Right ventricle myocardium inferior (tissue), 1 donor: ENCODE measurements at regions not wholly inside any gene's neighbourhood (a gene's known extent, or its start where the extent isn't known, plus 50 kb on each side); places are given as distances from the start of the nearest gene placed in this dataset.
A peak's percentile ranks its signal among the peaks of the same experiment; 100 is the strongest.

Experiments used
- ATAC-seq: fragments of 200-7000 bp; cut with Tn5 transposase; one replicate; pipeline ENCODE4 v1.9.1; 2020; ENCODE audit warnings: mild to moderate bottlenecking, moderate library complexity
- DNase-seq: peaks from one replicate; pipeline ENCODE4 v3.0.0; 2021; ENCODE audit errors: missing footprints
- intact Hi-C: fragments of 100-400 bp; cut with DNase I; formaldehyde crosslinking; loops from one replicate; pipeline ENCODE4 v1.11.0; 2022
- donor health status: DM: no; HTN: yes; CAD: no; lungs with severe emphysema.

DNA sequence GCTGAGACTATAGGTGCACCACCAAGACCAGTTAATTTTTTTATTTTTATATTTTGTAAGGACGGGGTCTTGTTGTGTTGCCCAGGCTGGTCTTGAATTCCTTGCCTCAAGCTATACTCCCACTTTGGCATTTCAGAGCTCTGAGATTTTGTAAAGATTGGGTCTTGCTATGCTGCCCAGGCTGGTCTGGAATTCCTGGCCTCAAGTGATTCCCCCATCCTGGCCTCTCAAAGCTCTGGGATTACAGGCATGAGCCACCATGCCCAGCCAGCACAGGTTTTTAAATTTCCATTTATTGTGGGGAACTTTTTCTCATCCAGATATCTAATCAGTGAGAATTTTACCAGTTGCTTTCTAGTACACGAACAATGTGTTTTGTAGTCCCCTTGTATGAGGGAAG is 156.1 kb upstream of the VLDLR start:
- DNase-seq (no peak), ATAC-seq (no peak)
- intact Hi-C loops = no loop called here

DNA sequence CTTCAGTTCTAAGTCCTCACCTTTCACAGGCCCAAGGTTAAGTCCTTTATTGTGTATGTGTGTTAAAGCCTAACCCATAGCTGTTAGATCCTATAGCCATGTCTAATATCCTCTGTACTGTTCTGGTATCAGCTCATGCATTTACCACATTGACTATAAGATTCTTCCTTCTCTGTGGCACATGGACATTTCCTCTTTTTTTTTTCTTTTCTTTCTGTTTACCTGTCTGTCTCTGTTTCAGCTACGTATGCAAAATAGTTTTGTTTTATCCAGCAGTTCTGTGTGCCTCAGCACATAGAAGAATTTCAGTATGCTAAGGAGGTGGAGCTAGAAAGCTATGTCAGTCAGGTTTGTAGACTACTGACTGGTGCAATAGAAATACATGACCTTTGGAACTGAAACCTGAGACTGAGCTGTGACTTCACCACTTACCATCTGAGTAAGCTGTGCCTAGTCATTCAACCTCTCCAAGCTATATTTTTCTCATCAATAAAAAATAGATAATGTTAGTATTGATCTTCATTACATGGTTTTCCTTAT is 155.6 kb upstream of the VLDLR start:
- intact Hi-C loops = no loop called here
- DNase-seq (no peak), ATAC-seq (no peak)

DNA sequence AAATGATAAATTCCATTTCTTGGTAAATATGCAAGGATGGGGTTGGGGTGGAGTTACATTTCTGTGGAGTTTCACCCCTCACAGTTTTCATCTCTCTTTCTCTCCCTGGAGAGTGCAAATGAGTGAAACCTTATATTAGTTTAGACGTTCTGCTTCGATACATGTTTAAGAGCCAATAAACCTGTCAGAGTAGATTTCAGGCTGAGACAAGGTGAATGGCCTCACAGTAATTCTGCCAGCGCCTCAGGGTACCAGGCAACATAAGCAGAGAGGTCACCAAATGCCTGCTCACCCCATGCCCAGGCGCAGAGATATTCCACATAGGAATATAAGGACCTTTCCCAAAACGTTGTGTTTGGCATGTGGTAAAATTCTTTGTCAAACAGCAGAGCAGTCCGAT is 154.9 kb upstream of the VLDLR start:
- DNase-seq (no peak), ATAC-seq (no peak)
- intact Hi-C loops = no loop called here

DNA sequence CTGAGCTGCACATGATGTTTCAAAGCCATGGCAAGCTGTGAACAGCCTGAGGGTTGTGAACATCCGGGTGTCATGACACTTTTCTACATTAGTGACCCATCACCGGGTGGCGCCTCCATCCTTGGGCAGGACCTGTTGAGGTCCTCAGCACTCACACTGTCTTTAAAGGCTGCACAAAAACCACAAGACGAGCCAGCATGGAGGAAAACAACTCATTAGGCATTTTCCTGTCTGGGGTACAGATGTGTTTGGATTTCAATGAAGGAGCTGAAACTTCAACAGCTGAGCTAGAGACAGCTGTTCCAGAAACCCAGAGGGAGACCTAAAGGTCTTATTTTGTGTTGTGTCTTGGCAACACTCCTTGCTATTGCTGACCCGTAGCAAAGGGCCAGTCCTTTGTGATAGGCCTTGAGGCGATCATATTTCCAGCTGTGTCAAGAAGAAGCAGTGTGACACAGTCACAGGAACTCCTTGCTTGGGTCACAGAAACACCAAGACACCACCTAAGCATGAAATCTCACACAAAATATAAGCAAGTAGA is 151.8 kb upstream of the VLDLR start:
- peak; percentile 93 for ATAC-seq
- peak; percentile 50 for DNase-seq
- intact Hi-C loops = no loop called here

DNA sequence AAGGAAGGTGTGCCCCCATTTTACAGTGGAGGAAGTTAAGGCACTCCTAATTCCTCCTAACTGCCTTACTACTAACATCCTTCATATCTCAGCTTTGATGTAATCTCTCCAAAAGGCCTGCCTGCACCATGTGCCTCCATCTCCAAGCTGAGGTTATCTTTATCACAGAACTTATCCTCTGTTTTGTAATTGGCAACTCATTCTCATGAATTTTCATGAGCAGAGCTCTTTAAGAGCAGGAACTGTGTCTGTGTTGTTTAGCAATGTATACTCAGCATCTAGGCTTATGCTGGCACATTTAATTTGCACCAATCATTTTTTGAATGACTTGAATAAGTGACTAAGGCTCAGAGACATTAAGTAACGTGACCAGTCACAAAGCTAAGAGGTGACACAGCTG is 147.9 kb upstream of the VLDLR start:
- ATAC-seq (no peak), DNase-seq (no peak)
- intact Hi-C loops = no loop called here

DNA sequence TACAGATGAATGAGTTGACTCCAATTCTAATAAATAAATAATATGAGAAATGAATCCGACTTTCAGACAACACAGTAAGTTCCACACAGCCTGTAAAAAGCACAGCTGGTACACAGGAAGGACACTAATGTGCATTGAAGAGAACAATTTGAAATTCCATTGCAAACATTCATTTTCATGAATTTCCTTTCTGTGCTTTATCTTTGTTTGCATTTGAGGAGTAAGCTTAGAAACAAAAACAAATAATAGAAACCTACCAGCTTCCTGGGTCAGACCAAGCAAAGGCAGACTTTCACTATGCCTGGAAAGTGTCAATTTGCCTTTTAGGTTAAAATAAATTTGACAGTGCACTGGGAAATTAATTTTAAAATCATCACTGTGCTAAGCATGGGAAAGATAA is 143.8 kb upstream of the VLDLR start:
- no peak for DNase-seq
- intact Hi-C loops = no loop called here
- no peak for ATAC-seq

DNA sequence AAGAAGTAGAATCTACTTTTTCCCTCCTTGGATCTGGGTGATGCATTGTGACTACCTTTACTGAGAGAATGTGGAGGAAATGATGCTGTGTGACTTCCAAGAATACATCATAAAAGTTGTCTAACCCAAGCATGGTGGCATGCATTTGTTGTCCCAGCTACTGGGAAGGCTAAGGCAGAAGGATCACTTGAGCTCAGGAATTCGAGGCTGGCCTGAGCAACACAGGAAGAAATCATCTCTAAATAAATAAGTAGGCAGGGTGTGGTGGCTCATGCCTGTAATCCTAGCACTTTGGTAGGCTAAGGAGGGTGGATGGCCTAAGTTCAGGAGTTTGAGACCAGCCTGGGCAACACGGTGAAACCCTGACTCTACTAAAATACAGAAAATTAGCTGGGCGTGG is 143.2 kb upstream of the VLDLR start:
- DNase-seq (no peak), ATAC-seq (no peak)
- intact Hi-C loops = no loop called here

DNA sequence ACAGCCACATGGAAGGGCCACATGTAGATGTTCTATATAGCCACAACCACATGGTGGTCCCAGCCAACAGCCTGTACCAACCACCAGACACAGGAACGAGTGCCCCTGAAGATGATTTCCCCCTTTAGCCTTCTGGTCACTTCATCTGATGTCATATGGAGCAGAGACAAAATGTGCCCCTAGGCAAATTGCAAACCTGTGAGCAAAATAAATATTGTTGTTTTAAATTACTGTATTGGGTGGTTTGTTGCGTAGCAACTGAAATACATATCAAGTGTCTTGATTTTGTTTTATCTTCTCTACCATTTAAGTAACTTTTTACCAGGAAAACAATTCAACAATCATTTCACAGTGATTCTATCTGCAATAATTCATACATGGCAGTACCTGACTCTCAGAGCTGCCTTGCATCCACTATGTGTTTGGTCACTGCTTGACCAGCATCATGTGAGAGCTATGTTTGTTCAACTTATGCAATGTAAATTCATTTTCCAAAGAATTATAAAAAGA is 142.5 kb upstream of the VLDLR start:
- ATAC-seq (no peak), DNase-seq (no peak)
- intact Hi-C loops = no loop called here

DNA sequence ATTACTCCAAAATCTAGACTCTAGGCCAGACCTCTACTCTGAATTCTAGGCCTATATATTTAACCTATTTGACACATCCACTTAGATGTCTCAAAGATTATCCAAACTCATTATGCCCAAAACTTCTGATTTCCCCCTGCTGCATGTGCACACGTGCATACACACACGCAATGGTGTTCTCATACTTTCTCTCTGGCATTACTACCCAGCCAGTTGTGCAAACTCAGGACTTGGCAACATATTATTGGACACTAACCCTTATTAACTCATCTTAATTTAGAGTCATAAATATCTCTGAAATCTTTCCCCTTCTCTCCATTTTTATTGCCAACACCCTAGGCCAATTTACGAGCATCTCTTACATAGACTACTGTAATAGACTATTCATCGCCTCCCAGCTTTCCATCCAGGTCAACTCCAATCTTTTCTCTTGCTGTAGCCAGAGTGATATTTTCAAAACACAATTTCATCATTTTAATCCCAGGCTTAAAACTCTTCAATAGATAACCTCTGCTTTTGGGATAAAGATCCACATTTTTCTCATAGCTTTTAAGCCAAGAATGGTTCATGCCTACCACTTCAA is 141.2 kb upstream of the VLDLR start:
- DNase-seq = no peak
- ATAC-seq = peak; percentile 78
- intact Hi-C loops = no loop called here

DNA sequence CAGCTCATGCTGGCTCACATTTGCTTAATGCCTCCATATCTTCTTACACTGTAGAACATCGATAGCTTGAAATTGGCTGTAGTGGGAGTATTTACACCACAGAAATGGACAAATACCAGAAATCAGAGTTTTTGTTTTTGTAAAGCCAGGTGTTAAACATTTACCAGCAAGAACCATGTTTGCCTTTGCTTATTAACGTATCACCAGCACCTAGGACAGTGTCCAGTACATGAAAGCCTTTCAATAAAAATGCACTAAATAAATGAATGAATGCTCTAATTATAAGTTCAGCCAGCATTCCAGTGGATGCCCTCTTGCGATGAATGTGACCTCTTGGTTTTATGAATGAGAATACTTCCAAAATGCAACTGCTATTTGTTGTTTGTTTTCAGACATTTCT is 140.4 kb upstream of the VLDLR start:
- ATAC-seq (no peak), DNase-seq (no peak)

DNA sequence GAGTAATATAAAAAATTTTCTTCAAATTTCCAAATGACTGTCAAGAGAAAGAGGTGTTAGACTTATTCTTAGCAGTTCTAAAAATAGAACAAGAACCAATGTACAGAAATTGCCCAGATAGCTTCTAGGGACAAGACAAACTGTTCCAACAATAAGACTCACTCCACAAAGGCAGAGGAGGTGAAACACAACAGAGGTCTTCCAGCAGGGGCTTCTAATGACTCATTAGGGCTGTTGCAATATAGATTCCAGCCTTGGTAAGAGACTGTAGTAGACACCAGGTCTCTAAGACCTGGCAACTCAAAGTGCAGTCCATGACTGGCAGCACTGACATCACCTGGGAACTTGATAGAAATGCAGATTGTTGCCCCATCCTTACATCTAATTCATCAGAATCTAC is 134.6 kb upstream of the VLDLR start:
- no peak for DNase-seq
- ATAC-seq = peak; percentile 35
- intact Hi-C loops = loop anchor here (5.0 kb wide), 3 partner anchors 60 to 315 kb away; partner anchors contain the start of gene VLDLR

More for the DNA sequence above, 140.4 kb upstream of the VLDLR start:
- intact Hi-C loops = no loop called here

DNA sequence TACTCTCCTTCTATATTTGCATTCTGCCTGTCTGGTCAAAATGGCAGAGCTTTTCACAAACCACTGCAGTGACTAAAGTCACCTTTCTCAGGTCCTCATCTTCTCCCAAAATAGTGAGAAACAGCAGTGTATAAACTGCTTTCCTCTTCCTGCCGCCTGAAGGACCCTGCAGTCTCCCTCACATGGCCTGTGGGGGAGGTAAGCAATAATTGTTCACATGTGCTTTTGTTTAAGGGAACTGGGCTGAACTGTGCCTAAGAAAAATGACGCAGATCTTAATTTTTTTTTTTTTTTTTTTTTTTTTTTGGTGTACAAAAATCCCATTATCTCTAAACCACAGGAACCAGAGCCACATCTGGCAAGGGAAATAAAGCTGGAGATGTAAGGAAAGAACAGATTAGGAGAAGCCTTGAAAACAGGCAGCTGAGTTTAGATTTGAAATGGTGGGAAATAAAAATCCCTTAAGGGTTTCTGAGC is 131.7 kb upstream of the VLDLR start:
- DNase-seq (no peak), ATAC-seq (peak; percentile 85)
- intact Hi-C loops = loop anchor here (5.0 kb wide), 5 partner anchors 63 to 358 kb away; partner anchors contain the start of gene VLDLR

DNA sequence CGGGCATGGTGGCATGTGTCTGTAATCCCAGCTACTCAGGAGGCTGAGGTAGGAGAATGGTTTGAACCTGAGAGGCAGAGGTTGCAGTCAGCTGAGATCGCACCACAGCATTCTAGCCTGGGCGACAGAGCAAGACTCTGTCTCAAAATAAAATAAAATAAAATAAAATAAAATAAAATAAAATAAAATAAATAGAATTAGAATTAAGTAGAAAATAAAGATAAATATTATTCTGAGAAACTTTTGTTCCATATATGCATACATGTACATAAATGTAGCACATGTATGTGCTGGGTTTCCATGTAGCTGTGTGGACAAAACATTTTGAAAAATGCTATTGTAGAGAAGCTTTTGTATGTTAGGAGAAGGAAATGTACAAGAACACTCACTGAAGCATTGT is 129.4 kb upstream of the VLDLR start:
- intact Hi-C loops = loop anchor here (5.0 kb wide), 2 partner anchors 65 to 360 kb away; no protein-coding TSS in a partner anchor
- no peak for DNase-seq
- no peak for ATAC-seq

DNA sequence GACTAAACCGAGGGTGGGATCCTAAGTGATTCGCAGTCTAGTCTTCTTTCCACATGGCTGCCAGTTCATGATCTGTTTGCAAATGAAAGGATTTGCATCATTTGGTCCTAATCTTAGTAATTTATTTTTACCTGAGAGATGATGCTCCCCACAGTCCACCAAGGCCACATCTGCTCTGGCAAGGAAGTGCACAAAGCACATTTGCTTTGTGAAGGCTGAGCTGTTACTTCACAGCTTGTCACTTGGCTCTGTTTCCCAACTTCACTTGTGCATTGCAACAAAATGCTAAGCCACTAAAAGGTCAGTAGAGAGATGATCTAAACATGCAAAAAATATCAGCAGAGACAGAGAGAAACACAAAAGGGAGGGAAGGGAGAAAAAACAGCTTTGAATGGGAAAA is 128.5 kb upstream of the VLDLR start:
- no peak for DNase-seq
- intact Hi-C loops = loop anchor here (5.0 kb wide), 2 partner anchors 64 to 361 kb away; no protein-coding TSS in a partner anchor
- ATAC-seq = peak; percentile 51

DNA sequence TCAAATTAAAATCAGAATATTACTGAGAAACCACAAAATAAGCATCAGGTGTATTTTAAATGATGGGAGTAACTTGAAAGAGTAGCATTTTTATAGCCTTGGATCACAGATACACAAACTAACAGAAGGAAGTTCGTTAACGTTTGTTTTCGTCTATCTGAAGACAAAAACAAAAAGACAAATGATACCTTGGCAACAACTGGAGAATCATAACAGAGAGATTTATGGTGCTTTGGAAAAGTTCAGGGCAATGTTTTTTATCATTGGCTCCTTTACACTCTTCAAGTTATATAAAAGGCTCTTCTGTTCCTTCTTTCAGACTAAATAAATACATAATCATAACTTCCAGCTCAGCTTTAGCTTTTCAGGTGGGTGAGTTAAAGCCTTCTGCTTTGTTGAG is 128.1 kb upstream of the VLDLR start:
- no peak for DNase-seq
- ATAC-seq = no peak
- intact Hi-C loops = loop anchor here (5.0 kb wide), 2 partner anchors 64 to 361 kb away; no protein-coding TSS in a partner anchor

DNA sequence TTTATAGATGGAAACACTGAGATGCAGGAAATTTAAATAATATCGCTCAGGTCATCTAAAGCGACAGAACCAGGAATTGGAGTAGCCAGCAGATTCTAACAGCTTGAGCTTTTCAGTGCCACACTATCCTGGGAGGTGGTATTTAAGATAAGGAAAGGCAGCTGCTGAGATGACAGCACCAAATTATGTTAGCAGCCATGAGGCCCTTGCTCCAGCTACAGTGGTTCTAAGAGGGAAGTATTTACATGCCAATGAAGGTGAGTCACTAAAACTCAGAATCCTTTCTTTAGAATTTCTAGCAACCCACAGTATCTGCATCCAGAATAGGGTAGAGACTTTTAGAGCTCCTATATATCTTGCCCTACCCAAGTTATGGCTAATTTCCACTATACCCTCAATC is 127.0 kb upstream of the VLDLR start:
- intact Hi-C loops = loop anchor here (5.0 kb wide), 2 partner anchors 63 to 362 kb away; no protein-coding TSS in a partner anchor
- no peak for DNase-seq
- ATAC-seq = no peak

DNA sequence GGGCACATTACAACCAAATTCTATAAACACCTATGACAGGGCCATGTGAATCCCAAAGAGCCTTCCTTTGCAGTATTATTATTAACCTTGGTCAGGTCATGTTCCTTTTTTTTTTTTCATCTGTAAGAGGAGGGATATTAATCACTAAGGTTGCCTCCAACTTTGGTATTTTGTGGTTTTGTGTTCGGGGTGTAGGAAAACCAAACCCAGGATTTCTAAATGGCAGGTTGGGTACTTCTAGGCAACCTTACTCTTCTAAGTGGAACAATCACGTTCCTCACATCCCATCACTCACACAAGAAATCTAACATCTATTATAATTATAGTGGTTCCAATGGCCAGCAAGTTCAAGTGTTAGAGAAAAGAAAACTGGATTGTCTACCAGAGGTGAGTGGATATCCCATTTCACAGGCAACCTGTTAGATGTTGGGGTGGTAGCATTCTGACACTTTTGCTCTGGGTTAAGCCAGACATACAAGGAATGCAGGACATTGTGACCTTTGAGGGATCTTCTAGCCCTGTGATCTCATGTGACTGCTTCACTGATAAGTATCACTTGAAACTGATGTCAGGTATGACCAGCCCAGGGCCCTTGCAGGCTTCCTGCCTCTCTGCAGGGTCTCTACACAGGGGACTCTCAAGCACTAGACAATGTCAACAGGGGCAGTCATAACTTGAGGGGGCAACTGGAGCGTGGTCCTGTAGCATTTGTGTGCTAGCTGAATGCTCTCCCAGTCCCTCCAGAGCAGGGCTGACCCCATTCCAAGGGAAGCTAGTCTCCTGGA is 126.2 kb upstream of the VLDLR start:
- intact Hi-C loops = loop anchor here (5.0 kb wide), 1 partner anchor 232 kb away; no protein-coding TSS in a partner anchor
- DNase-seq = no peak
- ATAC-seq = no peak

DNA sequence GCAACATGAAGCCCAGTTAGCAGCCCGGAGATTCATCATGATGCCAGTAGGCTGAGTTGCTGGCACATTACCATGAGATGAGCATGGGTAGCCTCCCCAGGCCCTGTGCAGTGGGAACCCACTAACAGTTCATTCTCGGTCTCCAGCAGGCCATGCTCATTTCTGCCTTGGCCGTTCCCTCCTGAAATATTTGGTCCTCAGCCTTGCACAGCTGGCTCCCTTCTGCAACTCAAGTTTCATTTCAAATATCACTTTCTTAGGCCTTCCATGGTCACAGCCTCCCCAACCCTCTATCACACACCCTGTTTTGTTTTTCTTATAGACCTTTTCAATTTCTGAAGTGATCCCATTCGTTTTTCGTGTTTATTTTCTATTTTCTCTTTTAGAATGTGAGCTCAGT is 125.4 kb upstream of the VLDLR start:
- no peak for DNase-seq
- intact Hi-C loops = loop anchor here (5.0 kb wide), 1 partner anchor 231 kb away; no protein-coding TSS in a partner anchor
- peak; percentile 43 for ATAC-seq

DNA sequence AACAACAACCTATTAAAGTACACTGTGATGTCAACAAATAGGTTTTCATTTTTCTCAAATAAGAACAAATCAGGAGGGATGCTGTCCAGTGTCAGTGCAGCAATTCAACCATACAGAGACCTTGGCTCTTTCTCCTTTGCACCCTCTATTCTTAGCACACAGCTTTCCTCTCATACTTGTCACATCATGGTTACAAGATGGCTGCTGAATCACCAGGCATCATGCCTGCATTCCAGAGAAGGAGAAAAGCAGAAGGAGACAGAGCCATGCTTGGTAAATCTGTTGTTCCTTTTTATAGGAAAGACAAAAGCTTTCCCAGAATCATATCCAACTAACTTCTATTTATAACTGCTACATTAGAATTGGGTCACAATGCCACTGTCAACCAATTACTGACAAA is 124.7 kb upstream of the VLDLR start:
- intact Hi-C loops = loop anchor here (5.0 kb wide), 1 partner anchor 230 kb away; no protein-coding TSS in a partner anchor
- ATAC-seq (peak; percentile 70), DNase-seq (no peak)
